HCT116 (cell line): ENCODE measurements at regions not wholly inside any gene's neighbourhood (a gene's known extent, or its start where the extent isn't known, plus 50 kb on each side); places are given as distances from the start of the nearest gene placed in this dataset.

Experiments
- ATAC-seq: fragments of 200-7000 bp; cut with Tn5 transposase; 2 replicates; pipeline ENCODE4 v1.9.1; 2020; ENCODE audit warnings: mild to moderate bottlenecking, moderate library complexity
- BruUV-seq: library from RNA; stranded (reverse); fragments of 400-500 nt; replicated peaks from 2 replicates; lab custom pipeline; 2021; lab: Mats Ljungman, UMichigan
- CTCF ChIA-PET: fragments of 300-600 bp; sonication (Branson Sonifier 250); formaldehyde crosslinking; loops from one replicate; lab custom pipeline; 2021; ENCODE audit warnings: antibody characterized with exemption; lab: Charles Lee
- POLR2A ChIA-PET: fragments of 300-600, 350-600 bp; sonication (Branson Sonifier 250); formaldehyde crosslinking; loops from one replicate; lab custom pipeline; 2021; ENCODE audit warnings: antibody characterized with exemption; lab: Charles Lee
- RAD21 ChIA-PET, 2 experiments: fragments of 300-600 bp; sonication (Branson Sonifier 250); formaldehyde crosslinking; loops; one replicate each; lab custom pipeline; 2023; ENCODE audit warnings: low total read pairs in 2 of 2; ENCODE audit not compliant: uncharacterized antibody in 2 of 2, unreplicated experiment in 2 of 2, low non-redundant PET in 1 of 2; lab: Charles Lee
- DNase-seq: peaks from one replicate; pipeline ENCODE4 v3.0.0-alpha.2; 2010; ENCODE audit warnings: low read depth, low spot score
- H2AFZ ChIP-seq: fragments of 200-600 bp; shearing (Covaris generic), sonication (generic); 2 replicates; pipeline ENCODE4 v1.6.1; 2017; ENCODE audit warnings: low read depth, mixed run types, mixed read lengths, antibody characterized with exemption, low read length; ENCODE audit not compliant: poor library complexity, severe bottlenecking
- H3K27ac ChIP-seq: 2 replicates; pipeline ENCODE4 v1.5.1; 2012; ENCODE audit warnings: low read depth, low read length
- H3K27me3 ChIP-seq: fragments of 200-600 bp; sonication (generic); 2 replicates; pipeline ENCODE4 v1.6.1; 2016; ENCODE audit warnings: mixed run types, low read length, mixed read lengths; ENCODE audit not compliant: insufficient read depth
- H3K36me3 ChIP-seq, 2 experiments: fragments of 200-500 bp in 1 of 2; fragments of 200-600 bp in 1 of 2; sonication (Bioruptor generic) in 1 of 2; sonication (generic) in 1 of 2; 2 replicates each; pipeline versions ENCODE4 v1.5.1 to v1.6.1; 2014 to 2016; ENCODE audit warnings: low read length in 2 of 2, inconsistent platforms in 1 of 2, mixed read lengths in 1 of 2, mixed run types in 1 of 2; ENCODE audit not compliant: insufficient read depth in 2 of 2, control insufficient read depth in 1 of 2
- H3K4me1 ChIP-seq, 2 experiments: fragments of 200-600 bp in 1 of 2; sonication (generic) in 1 of 2; 2 replicates each; pipeline versions ENCODE4 v1.5.1 to v1.6.1; 2012 to 2017; ENCODE audit warnings: low read length in 2 of 2, inconsistent platforms in 1 of 2, mild to moderate bottlenecking in 1 of 2, mixed read lengths in 1 of 2, mixed run types in 1 of 2, moderate library complexity in 1 of 2; ENCODE audit not compliant: insufficient read depth in 2 of 2, control insufficient read depth in 1 of 2
- H3K4me2 ChIP-seq: fragments of 200-600 bp; sonication (generic); 2 replicates; pipeline ENCODE4 v1.6.1; 2017; ENCODE audit warnings: mixed run types, low read length, mixed read lengths
- H3K4me3 ChIP-seq, 2 experiments: fragments of 200-600 bp in 1 of 2; sonication (generic) in 1 of 2; replicated peaks in 1 of 2; 2 replicates each; pipeline ENCODE4 v1.5.1; 2011 to 2016; ENCODE audit warnings: low read length in 2 of 2, control low read depth in 1 of 2, low read depth in 1 of 2, mild to moderate bottlenecking in 1 of 2, mixed read lengths in 1 of 2, mixed run types in 1 of 2
- H3K79me2 ChIP-seq: fragments of 200-600 bp; sonication (generic); 2 replicates; pipeline ENCODE4 v1.6.1; 2017; ENCODE audit warnings: mild to moderate bottlenecking, mixed run types, low read length, moderate library complexity, mixed read lengths; ENCODE audit not compliant: insufficient read depth
- H3K9ac ChIP-seq: fragments of 200-600 bp; sonication (generic); 2 replicates; pipeline ENCODE4 v1.6.1; 2016; ENCODE audit warnings: low read length, mixed read lengths
- H3K9me2 ChIP-seq: fragments of 200-600 bp; sonication (generic), shearing (Covaris generic); 2 replicates; pipeline ENCODE4 v1.6.1; 2017; ENCODE audit warnings: mixed run types, mild to moderate bottlenecking, moderate library complexity; ENCODE audit not compliant: insufficient read depth
- H3K9me3 ChIP-seq, 2 experiments: fragments of 200-500 bp in 1 of 2; fragments of 200-600 bp in 1 of 2; sonication (Bioruptor generic) in 1 of 2; sonication (generic) in 1 of 2; 2 replicates each; pipeline ENCODE4 v1.6.1; 2014 to 2017; ENCODE audit warnings: low read length in 2 of 2, mixed read lengths in 2 of 2, inconsistent platforms in 1 of 2, low read depth in 1 of 2, mild to moderate bottlenecking in 1 of 2, mixed run types in 1 of 2, moderate library complexity in 1 of 2; ENCODE audit not compliant: control insufficient read depth in 1 of 2, insufficient read depth in 1 of 2
- H4K20me1 ChIP-seq: fragments of 200-600 bp; sonication (generic), shearing (Covaris generic); 2 replicates; pipeline ENCODE4 v1.6.1; 2017; ENCODE audit warnings: mixed run types, mild to moderate bottlenecking, moderate library complexity; ENCODE audit not compliant: insufficient read depth
- CBX3 ChIP-seq: IDR thresholded peaks from 2 replicates; pipeline ENCODE4 v1.6.1; 2012; ENCODE audit warnings: low read depth
- CTCF ChIP-seq, 3 experiments: fragments of 200-600 bp in 1 of 3; sonication (generic) in 1 of 3; IDR thresholded peaks in 2 of 3; conservative IDR thresholded peaks in 1 of 3; 2 replicates each; pipeline ENCODE4 v1.5.1; 2012 to 2017; ENCODE audit warnings: low read depth in 2 of 3, low read length in 2 of 3, antibody characterized with exemption in 1 of 3, borderline replicate concordance in 1 of 3, control low read depth in 1 of 3, mild to moderate bottlenecking in 1 of 3, mixed read lengths in 1 of 3, mixed run types in 1 of 3, moderate library complexity in 1 of 3; ENCODE audit not compliant: insufficient read depth in 1 of 3
- ELF1 ChIP-seq: IDR thresholded peaks from 2 replicates; pipeline ENCODE4 v1.6.1; 2012; ENCODE audit warnings: low read depth, borderline replicate concordance
- EZH2 ChIP-seq: fragments of 200-600 bp; sonication (generic); IDR thresholded peaks from 2 replicates; pipeline ENCODE4 v1.6.1; 2017; ENCODE audit warnings: antibody characterized with exemption, mixed run types
- EZH2phosphoT487 ChIP-seq: fragments of 200-600 bp; IDR thresholded peaks from 2 replicates; pipeline ENCODE4 v1.6.1; 2018; ENCODE audit warnings: antibody characterized with exemption, borderline replicate concordance
- FOSL1 ChIP-seq: IDR thresholded peaks from 2 replicates; pipeline ENCODE4 v1.6.1; 2012; ENCODE audit warnings: low read depth
- JUND ChIP-seq: IDR thresholded peaks from 2 replicates; pipeline ENCODE4 v1.6.1; 2012
- POLR2A ChIP-seq: IDR thresholded peaks from 2 replicates; pipeline ENCODE4 v1.7.0; 2011; ENCODE audit warnings: borderline replicate concordance; ENCODE audit not compliant: insufficient read depth, insufficient read length; ENCODE audit errors: extremely low read depth
- POLR2AphosphoS5 ChIP-seq: IDR thresholded peaks from 2 replicates; pipeline ENCODE4 v1.6.1; 2011; ENCODE audit warnings: mild to moderate bottlenecking, low read depth, low read length, moderate library complexity
- RAD21 ChIP-seq: IDR thresholded peaks from 2 replicates; pipeline ENCODE4 v1.6.1; 2012; ENCODE audit warnings: low read depth, mild to moderate bottlenecking
- SP1 ChIP-seq: IDR thresholded peaks from 2 replicates; pipeline ENCODE4 v1.6.1; 2012; ENCODE audit warnings: low read depth
- SRF ChIP-seq: IDR thresholded peaks from 2 replicates; pipeline ENCODE4 v1.6.1; 2012; ENCODE audit warnings: low read depth
- TCF7L2 ChIP-seq: IDR thresholded peaks from 2 replicates; pipeline ENCODE4 v1.7.0; 2011; ENCODE audit warnings: borderline replicate concordance, inconsistent platforms; ENCODE audit not compliant: insufficient read depth, insufficient read length; ENCODE audit errors: extremely low read depth
- YY1 ChIP-seq: IDR thresholded peaks from 2 replicates; pipeline ENCODE4 v1.6.1; 2011; ENCODE audit warnings: low read length, low read depth, moderate library complexity, mild to moderate bottlenecking; ENCODE audit not compliant: insufficient replicate concordance; ENCODE audit errors: extremely low read depth
- ZBTB33 ChIP-seq: IDR thresholded peaks from 2 replicates; pipeline ENCODE4 v1.6.1; 2011; ENCODE audit warnings: mild to moderate bottlenecking, low read length, moderate library complexity; ENCODE audit not compliant: insufficient replicate concordance; ENCODE audit errors: extremely low read depth
- ZNF274 ChIP-seq: fragments of 200-500 bp; sonication (Bioruptor generic); IDR thresholded peaks from 2 replicates; pipeline ENCODE4 v1.6.1; 2014; ENCODE audit warnings: mild to moderate bottlenecking, low read depth, low read length, inconsistent platforms
- intact Hi-C: fragments of 100-400 bp; cut with micrococcal nuclease; formaldehyde crosslinking; loops from 2 replicates; pipeline ENCODE4 v1.10.0; 2022
- TF ChIP-seq, protein P1 (sequence below): IDR thresholded peaks from 2 replicates; pipeline ENCODE4 v1.6.1; 2012; ENCODE audit warnings: low read depth
- TF ChIP-seq, protein P2 (sequence below): IDR thresholded peaks from 2 replicates; pipeline ENCODE4 v1.6.1; 2012
- TF ChIP-seq, protein P3 (sequence below): IDR thresholded peaks from 2 replicates; pipeline ENCODE4 v1.6.1; 2012

- intact Hi-C loops, result no loop called here
- DNase-seq (no peak), ATAC-seq (no peak)
- RAD21 ChIA-PET, result no interaction called here
- CTCF ChIA-PET, result no interaction called here
- Histone ChIP-seq H3K36me3 (no peaks in the 10 kb centered on the region), H3K9me3 (no peaks in the 10 kb centered on the region), H4K20me1 (no peaks in the 10 kb centered on the region), H3K4me2 (no peak overlapping the region), H3K4me1 (no peaks in the 10 kb centered on the region), H3K27me3 (peaks cover 35% of the 10 kb centered on the region), H3K79me2 (no peaks in the 10 kb centered on the region), H3K9ac (no peak overlapping the region), H3K27ac (no peak overlapping the region), H2AFZ (no peak overlapping the region), H3K9me2 (no peaks in the 10 kb centered on the region), H3K4me3 (no peak overlapping the region)
- TF ChIP-seq CBX3 (no peak), TCF7L2 (no peak), ZNF274 (no peak), POLR2A (no peak), SRF (no peak), POLR2AphosphoS5 (no peak), YY1 (no peak), RAD21 (no peak), ELF1 (no peak), FOSL1 (no peak), CTCF (IDR thresholded peaks at IDR 0.05 in 2 of 3, conservative IDR thresholded peaks at IDR 0.05 in 1 of 3; ENCODE audit: borderline replicate concordance in 1 of 3, insufficient read depth in 1 of 3, low read depth in 2 of 3, low read length in 2 of 3) (no peak), JUND (no peak), ZBTB33 (no peak), EZH2phosphoT487 (no peak), EZH2 (no peak), SP1 (no peak)
- TF ChIP-seq, protein P1, sequence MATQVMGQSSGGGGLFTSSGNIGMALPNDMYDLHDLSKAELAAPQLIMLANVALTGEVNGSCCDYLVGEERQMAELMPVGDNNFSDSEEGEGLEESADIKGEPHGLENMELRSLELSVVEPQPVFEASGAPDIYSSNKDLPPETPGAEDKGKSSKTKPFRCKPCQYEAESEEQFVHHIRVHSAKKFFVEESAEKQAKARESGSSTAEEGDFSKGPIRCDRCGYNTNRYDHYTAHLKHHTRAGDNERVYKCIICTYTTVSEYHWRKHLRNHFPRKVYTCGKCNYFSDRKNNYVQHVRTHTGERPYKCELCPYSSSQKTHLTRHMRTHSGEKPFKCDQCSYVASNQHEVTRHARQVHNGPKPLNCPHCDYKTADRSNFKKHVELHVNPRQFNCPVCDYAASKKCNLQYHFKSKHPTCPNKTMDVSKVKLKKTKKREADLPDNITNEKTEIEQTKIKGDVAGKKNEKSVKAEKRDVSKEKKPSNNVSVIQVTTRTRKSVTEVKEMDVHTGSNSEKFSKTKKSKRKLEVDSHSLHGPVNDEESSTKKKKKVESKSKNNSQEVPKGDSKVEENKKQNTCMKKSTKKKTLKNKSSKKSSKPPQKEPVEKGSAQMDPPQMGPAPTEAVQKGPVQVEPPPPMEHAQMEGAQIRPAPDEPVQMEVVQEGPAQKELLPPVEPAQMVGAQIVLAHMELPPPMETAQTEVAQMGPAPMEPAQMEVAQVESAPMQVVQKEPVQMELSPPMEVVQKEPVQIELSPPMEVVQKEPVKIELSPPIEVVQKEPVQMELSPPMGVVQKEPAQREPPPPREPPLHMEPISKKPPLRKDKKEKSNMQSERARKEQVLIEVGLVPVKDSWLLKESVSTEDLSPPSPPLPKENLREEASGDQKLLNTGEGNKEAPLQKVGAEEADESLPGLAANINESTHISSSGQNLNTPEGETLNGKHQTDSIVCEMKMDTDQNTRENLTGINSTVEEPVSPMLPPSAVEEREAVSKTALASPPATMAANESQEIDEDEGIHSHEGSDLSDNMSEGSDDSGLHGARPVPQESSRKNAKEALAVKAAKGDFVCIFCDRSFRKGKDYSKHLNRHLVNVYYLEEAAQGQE, result no peak
- TF ChIP-seq, protein P2, sequence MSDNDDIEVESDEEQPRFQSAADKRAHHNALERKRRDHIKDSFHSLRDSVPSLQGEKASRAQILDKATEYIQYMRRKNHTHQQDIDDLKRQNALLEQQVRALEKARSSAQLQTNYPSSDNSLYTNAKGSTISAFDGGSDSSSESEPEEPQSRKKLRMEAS, result no peak
- TF ChIP-seq, protein P3, sequence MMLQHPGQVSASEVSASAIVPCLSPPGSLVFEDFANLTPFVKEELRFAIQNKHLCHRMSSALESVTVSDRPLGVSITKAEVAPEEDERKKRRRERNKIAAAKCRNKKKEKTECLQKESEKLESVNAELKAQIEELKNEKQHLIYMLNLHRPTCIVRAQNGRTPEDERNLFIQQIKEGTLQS, result no peak
- no TSS peak for BruUV-seq
- POLR2A ChIA-PET, result no interaction called here
These were observed 82.5 kb upstream of the MYO3A start for GRCh38 chr10:25851548-25851947.
